ENCODE measurements at regions not wholly inside any gene's neighbourhood (a gene's known extent, or its start where the extent isn't known, plus 50 kb on each side); places are given as distances from the start of the nearest gene placed in this dataset.
"Not testable (repeated sequence)": the region's sequence is repeated elsewhere in the genome, so short reads cannot be mapped to it uniquely, and the experiment has no call there.

DNA sequence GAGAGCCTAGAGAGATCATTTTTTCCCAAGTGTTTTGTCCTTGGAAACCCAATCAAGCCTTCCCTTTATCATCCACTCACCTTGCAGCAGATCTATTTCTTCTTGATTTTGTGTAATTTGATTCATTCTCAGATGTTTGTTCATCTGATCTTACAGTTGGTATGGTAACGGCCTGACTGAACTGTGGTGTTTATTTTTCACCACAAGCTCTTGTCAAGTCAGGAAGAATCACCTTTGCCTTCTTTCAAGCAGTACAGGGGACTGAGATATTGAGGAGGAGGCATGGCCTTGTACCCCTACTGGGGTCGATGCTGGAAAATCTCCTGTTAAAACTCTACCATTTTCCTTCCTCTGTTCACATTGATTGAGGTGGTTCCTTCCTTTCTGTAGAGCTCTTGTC lies 361.4 kb upstream of the CFAP20DC start:
- DNase-seq (ENCODE audit: low read depth) = no peak

DNA sequence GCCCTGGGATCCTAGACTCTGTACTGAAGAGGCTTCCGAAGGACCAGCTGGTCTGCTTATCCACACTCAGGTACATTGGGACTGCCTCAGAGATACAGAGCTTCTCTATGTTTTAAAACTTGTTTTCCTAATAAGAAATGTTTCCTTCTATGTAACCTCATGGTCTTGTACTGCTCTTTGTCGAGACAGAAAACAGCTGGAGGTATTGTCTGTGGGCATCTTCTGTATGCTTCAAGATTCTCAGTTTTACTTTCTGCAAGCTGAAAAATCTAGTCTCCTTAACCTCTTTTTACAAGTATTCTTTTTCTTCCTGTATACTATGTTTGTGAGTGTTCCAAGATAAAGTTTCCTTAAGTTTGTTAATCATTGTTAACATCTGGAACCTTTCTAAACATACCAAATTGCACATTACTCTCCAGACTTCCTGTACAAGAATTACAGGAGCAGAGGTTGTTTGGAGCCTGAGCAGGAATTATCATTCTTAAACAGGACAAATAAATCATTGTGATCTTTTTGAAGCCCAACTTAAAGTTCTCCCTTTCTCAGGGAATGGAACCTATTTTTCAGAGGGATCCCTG lies 358.3 kb upstream of the CFAP20DC start:
- no peak for DNase-seq (ENCODE audit: low read depth)

DNA sequence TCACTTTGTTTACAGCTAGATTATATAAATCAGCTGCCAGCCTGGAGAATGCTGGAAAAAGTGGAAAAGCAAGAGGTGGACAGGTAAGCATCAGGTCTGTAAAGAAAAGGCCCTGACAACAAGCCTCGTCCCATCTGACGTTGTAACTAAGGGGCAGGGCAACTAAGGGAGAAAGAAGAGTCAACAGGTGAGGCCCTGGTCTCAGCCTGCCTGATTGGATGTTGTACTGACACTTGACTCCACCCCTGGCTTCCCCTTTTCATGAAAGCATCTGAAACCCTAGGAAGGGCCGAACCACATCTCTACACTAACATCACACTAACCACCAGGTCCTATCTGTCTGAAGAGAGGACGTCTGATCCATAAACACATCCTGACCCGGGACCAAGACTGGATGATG lies 357.6 kb upstream of the CFAP20DC start:
- DNase-seq (ENCODE audit: low read depth) = no peak

DNA sequence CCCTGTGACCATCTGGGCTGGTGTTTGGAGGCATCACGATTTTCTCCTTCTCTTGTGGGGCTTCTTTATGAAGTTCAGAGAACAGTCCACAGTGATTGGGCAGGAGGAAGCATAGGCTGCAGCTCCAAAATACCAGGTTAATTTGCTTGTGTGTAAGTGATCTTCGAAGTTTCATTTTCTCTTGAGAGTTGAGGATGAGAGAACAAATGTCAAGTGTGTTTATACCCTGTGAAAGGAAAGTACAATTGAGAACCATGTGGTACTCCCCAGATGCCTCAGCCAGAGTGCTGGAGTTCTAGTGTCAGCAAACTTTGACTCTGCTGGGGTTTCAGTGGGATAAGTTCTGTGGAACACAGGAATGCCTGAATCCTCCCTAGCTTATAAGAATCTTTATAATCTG lies 357.1 kb upstream of the CFAP20DC start:
- no peak for DNase-seq (ENCODE audit: low read depth)

- no peak for DNase-seq (ENCODE audit: low read depth)
Measured at GRCh38 chr3:59404851-59405250, 355.0 kb upstream of the CFAP20DC start.

- no peak for DNase-seq (ENCODE audit: low read depth)
Measured at GRCh38 chr3:59404064-59404463, 354.2 kb upstream of the CFAP20DC start.

GRCh38 chr3:59401924-59402323 lies 352.1 kb upstream of the CFAP20DC start:
- no peak for DNase-seq (ENCODE audit: low read depth)

GRCh38 chr3:59392116-59392515 lies 342.3 kb upstream of the CFAP20DC start:
- no peak for DNase-seq (ENCODE audit: low read depth)

DNA sequence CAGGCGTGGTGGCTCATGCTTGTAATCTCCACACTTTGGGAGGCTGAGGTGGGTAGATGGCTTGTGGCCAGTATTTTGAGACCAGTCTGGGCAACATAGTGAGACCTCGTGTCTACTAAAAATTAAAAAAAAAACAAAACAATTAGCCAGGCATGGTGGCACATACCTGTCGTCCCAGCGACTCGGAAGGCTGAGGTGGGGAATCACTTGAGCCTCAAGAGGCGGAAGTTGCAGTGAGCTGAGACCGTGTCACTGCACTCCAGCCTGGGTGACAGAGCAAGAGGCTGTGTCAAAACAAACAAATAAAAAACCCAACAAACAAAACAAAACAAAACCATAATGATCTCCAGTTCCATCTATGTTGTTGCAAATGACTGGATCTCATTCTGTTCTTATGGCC lies 341.3 kb upstream of the CFAP20DC start:
- DNase-seq (ENCODE audit: low read depth) = no peak

- DNase-seq (ENCODE audit: low read depth) = no peak
Measured at GRCh38 chr3:59388555-59389270, 338.9 kb upstream of the CFAP20DC start.

DNA sequence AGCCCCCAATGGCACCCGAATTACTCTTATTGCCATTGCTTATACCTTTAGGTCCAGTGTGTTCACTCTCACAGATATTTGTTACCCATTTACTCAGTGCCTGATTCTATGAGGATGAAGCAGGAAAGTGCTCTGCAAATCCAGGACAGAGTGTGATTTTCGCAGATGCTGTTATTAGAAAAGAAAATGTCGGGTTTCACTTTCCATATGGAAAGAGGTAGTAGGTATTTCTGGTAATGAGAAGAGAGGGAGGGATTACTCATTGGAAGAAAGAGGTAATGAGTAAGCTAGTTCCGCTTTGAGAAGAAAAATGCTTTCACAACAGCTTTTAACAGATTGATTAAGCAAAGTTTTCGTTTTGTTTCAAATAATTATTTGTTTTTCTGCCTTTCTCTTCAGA lies 336.3 kb upstream of the CFAP20DC start:
- DNase-seq (ENCODE audit: low read depth) = no peak

DNA sequence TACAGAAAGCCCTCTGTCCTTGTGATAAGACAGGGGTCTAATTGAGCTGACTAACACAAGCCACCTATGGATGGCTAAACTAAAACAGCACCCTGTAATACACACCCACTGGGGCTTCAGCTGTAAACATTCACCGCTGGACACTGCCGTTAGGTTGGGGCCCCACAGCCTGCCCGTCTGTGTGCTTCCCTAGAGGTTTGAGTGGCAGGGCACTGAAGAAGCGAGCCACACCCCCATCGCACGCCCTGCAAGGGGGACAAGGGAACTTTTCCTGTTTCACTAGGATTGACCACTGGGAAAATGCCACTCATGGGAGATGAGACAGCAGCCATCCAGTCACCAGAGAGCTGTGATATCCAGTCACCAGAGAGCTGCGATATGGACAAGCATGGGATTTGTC lies 335.7 kb upstream of the CFAP20DC start:
- no peak for DNase-seq (ENCODE audit: low read depth)

GRCh38 chr3:59381282-59381681 lies 331.5 kb upstream of the CFAP20DC start:
- DNase-seq (ENCODE audit: low read depth) = no peak

DNA sequence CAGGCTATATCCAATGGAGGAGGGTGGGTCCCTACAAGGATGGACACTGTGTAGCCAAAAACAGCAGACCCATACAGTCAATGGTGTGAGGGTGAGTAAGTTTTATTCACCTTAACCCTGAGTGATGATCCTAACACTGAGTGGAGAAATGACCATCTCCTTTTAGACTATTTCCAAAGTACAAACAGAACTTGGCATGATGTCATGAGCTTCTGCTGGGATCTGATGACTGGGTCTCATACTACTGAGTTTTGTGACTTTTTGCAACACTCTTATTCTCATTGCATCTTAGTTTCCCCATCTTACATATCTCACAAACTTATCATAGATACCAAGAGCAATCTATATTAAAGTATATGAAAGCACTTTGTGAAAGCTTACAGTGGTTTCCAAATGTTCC lies 330.3 kb upstream of the CFAP20DC start:
- no peak for DNase-seq (ENCODE audit: low read depth)

DNA sequence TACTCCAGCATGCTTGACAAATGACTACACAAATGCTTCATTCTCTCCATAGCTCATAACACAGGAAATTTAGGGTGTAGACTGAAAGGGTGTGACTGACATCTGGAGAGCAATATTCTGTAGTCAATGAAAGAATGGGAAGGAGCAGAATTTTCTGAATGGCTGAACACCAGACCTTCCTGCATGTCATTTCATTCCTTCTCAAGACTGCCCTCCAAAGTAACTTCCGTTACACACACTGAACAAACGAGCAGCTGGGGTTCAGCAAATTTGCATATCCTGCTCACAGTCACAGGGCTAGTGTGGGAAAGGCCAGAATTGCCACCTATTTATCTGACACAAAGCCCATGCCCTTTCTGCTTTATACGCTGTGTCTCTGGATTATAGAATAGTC lies 325.0 kb upstream of the CFAP20DC start:
- no peak for DNase-seq (ENCODE audit: low read depth)

- no peak for DNase-seq (ENCODE audit: low read depth)
Measured at GRCh38 chr3:59374091-59374817, 324.4 kb upstream of the CFAP20DC start.

- no peak for DNase-seq (ENCODE audit: low read depth)
Measured at GRCh38 chr3:59372346-59372745, 322.5 kb upstream of the CFAP20DC start.

- DNase-seq (ENCODE audit: low read depth) = no peak
Measured at GRCh38 chr3:59368900-59369675, 319.3 kb upstream of the CFAP20DC start.

GRCh38 chr3:59367150-59367549 lies 317.3 kb upstream of the CFAP20DC start:
- DNase-seq (ENCODE audit: low read depth) = no peak

DNA sequence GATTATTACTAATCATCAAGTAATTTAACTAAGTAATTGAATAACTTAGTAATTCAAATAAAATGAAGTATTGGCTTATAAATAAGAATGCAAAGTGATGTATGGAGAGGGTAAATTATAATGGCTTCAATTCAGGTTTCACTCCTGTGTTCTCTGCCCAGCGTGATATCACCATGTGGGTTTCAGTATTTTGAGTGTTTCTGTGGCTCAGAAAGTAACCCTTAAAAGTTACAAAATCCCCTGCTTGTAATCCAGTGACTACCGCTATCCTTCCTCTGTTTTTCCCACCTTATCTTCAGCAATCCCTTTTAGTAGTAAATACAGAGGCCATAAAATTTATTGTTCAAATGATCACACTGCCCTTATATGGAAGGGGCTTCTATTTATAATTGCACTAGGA lies 316.4 kb upstream of the CFAP20DC start:
- DNase-seq (ENCODE audit: low read depth) = no peak

GRCh38 chr3:59364496-59364895 lies 314.7 kb upstream of the CFAP20DC start:
- no peak for DNase-seq (ENCODE audit: low read depth)

- not testable (repeated sequence) for DNase-seq (ENCODE audit: low read depth)
Measured at GRCh38 chr3:59360312-59360711, 310.5 kb upstream of the CFAP20DC start.

GRCh38 chr3:59341459-59341858 lies 291.6 kb upstream of the CFAP20DC start:
- no peak for DNase-seq (ENCODE audit: low read depth)

Measured in stimulated activated CD8-positive, alpha-beta memory T cell treated with anti-CD3 and anti-CD28 coated beads, Interleukin-4, amount 100 ng/mL, for 24 hours (primary cell).